Bronchial epithelial cell (primary cell): ENCODE measurements at regions not wholly inside any gene's neighbourhood (a gene's known extent, or its start where the extent isn't known, plus 50 kb on each side); places are given as distances from the start of the nearest gene placed in this dataset.
A peak's percentile ranks its signal among the peaks of the same experiment; 100 is the strongest.

Experiments
- DNase-seq: peaks from one replicate; pipeline ENCODE4 v3.0.0-alpha.2; 2010; ENCODE audit warnings: low read depth
- FAIRE-seq: peaks from 2 replicates; lab custom pipeline; 2011; peaks lifted over from hg19 to GRCh38; lab: Jason Lieb, UNC
- H3K27me3 ChIP-seq: 2 replicates; pipeline ENCODE4 v1.5.1; 2011; ENCODE audit warnings: low read length; ENCODE audit not compliant: control insufficient read depth, insufficient read depth
- H3K36me3 ChIP-seq: 2 replicates; pipeline ENCODE4 v1.5.1; 2011; ENCODE audit warnings: low read length; ENCODE audit not compliant: control insufficient read depth, insufficient read depth
- H3K4me3 ChIP-seq: 2 replicates; pipeline ENCODE4 v1.5.1; 2011; ENCODE audit warnings: mild to moderate bottlenecking, low read depth, low read length, control low read depth
- CTCF ChIP-seq: IDR thresholded peaks from 2 replicates; pipeline ENCODE4 v1.5.1; 2011; ENCODE audit warnings: mild to moderate bottlenecking, moderate library complexity, low read length, control low read depth, inconsistent platforms; ENCODE audit not compliant: insufficient read depth, severe bottlenecking

GRCh38 chr14:30444451-30444850 is 114.5 kb upstream of the G2E3 start:
- FAIRE-seq: no peak

GRCh38 chr14:30445011-30445793 is 113.8 kb upstream of the G2E3 start:
- Histone ChIP-seq H3K27me3 (no peaks in the 10 kb centered on the region), H3K4me3 (no peak overlapping the region), H3K36me3 (no peaks in the 10 kb centered on the region)
- FAIRE-seq (no peak), DNase-seq (no peak)
- TF ChIP-seq CTCF: no peak

More at GRCh38 chr14:30444451-30444850, 114.5 kb upstream of the G2E3 start:
- Histone ChIP-seq H3K27me3 (no peaks in the 10 kb centered on the region), H3K36me3 (no peaks in the 10 kb centered on the region), H3K4me3 (no peak overlapping the region)
- no peak for TF ChIP-seq CTCF
- DNase-seq: no peak

- Histone ChIP-seq H3K36me3 (no peaks in the 10 kb centered on the region), H3K4me3 (no peak overlapping the region), H3K27me3 (no peaks in the 10 kb centered on the region)
- DNase-seq: no peak
- FAIRE-seq: no peak
- TF ChIP-seq CTCF: no peak
Observed at GRCh38 chr14:30445852-30446251, 113.1 kb upstream of the G2E3 start.

GRCh38 chr14:30450631-30451545 is 108.1 kb upstream of the G2E3 start:
- DNase-seq (peak; percentile 37), FAIRE-seq (no peak)
- H3K4me3 ChIP-seq: no peak overlapping the region
- no peak for TF ChIP-seq CTCF
- H3K27me3 ChIP-seq: no peaks in the 10 kb centered on the region
- H3K36me3 ChIP-seq: no peaks in the 10 kb centered on the region

GRCh38 chr14:30456296-30456695 is 102.7 kb upstream of the G2E3 start:
- no peaks in the 10 kb centered on the region for H3K36me3 ChIP-seq
- DNase-seq: no peak
- no peaks in the 10 kb centered on the region for H3K27me3 ChIP-seq
- FAIRE-seq: no peak
- H3K4me3 ChIP-seq: no peak overlapping the region
- TF ChIP-seq CTCF: no peak
